Neural progenitor cell (in vitro differentiated cells): ENCODE measurements at regions not wholly inside any gene's neighbourhood (a gene's known extent, or its start where the extent isn't known, plus 50 kb on each side); places are given as distances from the start of the nearest gene placed in this dataset.

ENCODE experiments used
- CTCF ChIP-seq: fragments of 200-600 bp; sonication (generic); IDR thresholded peaks from 2 replicates; pipeline ENCODE4 v1.5.1; 2017; ENCODE audit warnings: antibody characterized with exemption, mild to moderate bottlenecking
- EZH2 ChIP-seq: fragments of 200-600 bp; sonication (generic); IDR thresholded peaks from 2 replicates; pipeline ENCODE4 v1.6.1; 2017; ENCODE audit warnings: antibody characterized with exemption, mild to moderate bottlenecking, moderate library complexity
- EZH2phosphoT487 ChIP-seq: fragments of 200-600 bp; sonication (generic); IDR thresholded peaks from 2 replicates; pipeline ENCODE4 v1.6.1; 2017; ENCODE audit warnings: antibody characterized with exemption

GRCh38 chr13:76481738-76482137 lies 404.5 kb downstream of the KCTD12 start:
- TF ChIP-seq CTCF (no peak), EZH2 (no peak), EZH2phosphoT487 (no peak)
